ENCODE measurements at regions not wholly inside any gene's neighbourhood (a gene's known extent, or its start where the extent isn't known, plus 50 kb on each side); places are given as distances from the start of the nearest gene placed in this dataset.

DNA sequence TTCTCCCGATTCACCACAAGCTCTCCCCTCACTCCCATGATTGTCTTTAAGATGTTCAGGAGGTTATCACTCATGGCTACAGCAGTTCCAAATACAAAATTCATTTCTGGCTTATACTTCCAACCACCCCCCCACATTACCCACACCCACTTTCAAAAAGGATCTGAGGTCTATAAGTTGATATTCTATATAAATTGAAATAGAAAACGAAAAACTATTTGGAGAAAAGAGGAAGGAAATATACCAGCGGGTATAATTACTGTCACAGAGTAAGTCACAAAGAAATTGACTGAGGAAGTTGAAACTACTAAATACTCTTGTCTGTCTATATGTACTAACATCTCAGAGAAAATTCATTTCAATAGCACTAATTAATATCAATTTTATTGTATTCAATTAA, 112.7 kb upstream of the TNFAIP3 start (continued):
- TF ChIP-seq FOXJ3 (CRISPR knock-in tag; IDR thresholded peaks at IDR 0.05): no peak

DNA sequence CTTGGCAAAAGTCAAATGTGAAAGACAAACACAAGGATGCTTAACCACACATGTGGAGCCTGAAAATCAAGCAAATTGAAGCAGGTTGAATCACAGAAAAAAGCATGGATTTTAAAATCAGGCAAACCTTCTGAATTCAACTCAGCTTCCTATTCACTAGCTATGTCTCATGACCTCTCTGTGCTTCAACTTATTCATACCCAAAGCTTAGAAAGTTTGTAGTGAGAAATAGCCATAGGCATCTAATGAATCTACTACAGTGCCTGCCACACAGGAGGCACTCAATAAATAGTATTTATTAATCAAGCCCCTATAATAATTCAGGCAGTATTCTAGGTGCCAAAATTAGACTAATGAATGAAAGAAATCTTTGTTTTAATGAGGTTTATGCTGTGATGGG, 112.2 kb upstream of the TNFAIP3 start:
- no peak for DNase-seq
- Histone ChIP-seq H3F3A (replicated peaks; ENCODE audit: insufficient read depth) (no peaks in the 10 kb centered on the region), H3K4me3 (ENCODE audit: low read depth in 2 of 2, low read length in 1 of 2) (no peak overlapping the region), H4K20me1 (ENCODE audit: insufficient read depth) (no peaks in the 10 kb centered on the region), H3K4me2 (no peak overlapping the region), H3K4me1 (ENCODE audit: control insufficient read depth in 1 of 2, insufficient read depth in 2 of 2, low read depth in 1 of 2, low read length in 1 of 2) (no peaks in the 10 kb centered on the region), H2AFZ (ENCODE audit: low read depth) (no peak overlapping the region), H3K27ac (ENCODE audit: low read depth in 2 of 2, low read length in 1 of 2) (no peak overlapping the region), H3K9me3 (no peaks in the 10 kb centered on the region), H3K79me2 (ENCODE audit: insufficient read depth) (no peaks in the 10 kb centered on the region), H3K9ac (no peak overlapping the region), H3K9me2 (no peaks in the 10 kb centered on the region), H3K27me3 (ENCODE audit: insufficient read depth) (no peaks in the 10 kb centered on the region), H3K36me3 (replicated peaks in 1 of 2; ENCODE audit: control insufficient read depth in 1 of 2, insufficient read depth in 2 of 2, low read length in 1 of 2) (no peaks in the 10 kb centered on the region)
- POLR2A ChIA-PET: no interaction called here
- TF ChIP-seq RCOR1 (IDR thresholded peaks at IDR 0.05; ENCODE audit: low read length) (no peak), USF1 (IDR thresholded peaks at IDR 0.05; ENCODE audit: borderline replicate concordance, low read depth) (no peak), SMC3 (IDR thresholded peaks at IDR 0.05; ENCODE audit: low read depth, low read length) (no peak), NFIC (IDR thresholded peaks at IDR 0.05; ENCODE audit: borderline replicate concordance) (no peak), EP300 (IDR thresholded peaks at IDR 0.05; ENCODE audit: borderline replicate concordance in 1 of 2, low read depth in 1 of 2, low read length in 1 of 2) (no peak), TCF12 (IDR thresholded peaks at IDR 0.05) (no peak), REST (IDR thresholded peaks at IDR 0.05; ENCODE audit: low read depth, low read length) (no peak), TAF1 (IDR thresholded peaks at IDR 0.05; ENCODE audit: borderline replicate concordance, low read depth, low read length) (no peak), RFX5 (IDR thresholded peaks at IDR 0.05; ENCODE audit: low read length) (no peak), FOSL2 (IDR thresholded peaks at IDR 0.05; ENCODE audit: borderline replicate concordance, low read depth) (no peak), GATA2 (CRISPR knock-in tag; IDR thresholded peaks at IDR 0.05) (no peak), IRF3 (IDR thresholded peaks at IDR 0.05; ENCODE audit: low read depth, low read length) (no peak), FOXJ3 (CRISPR knock-in tag; IDR thresholded peaks at IDR 0.05) (no peak), JUND (IDR thresholded peaks at IDR 0.05) (no peak), USF2 (IDR thresholded peaks at IDR 0.05; ENCODE audit: borderline replicate concordance, low read depth, low read length) (no peak), POLR2AphosphoS5 (IDR thresholded peaks at IDR 0.05; ENCODE audit: low read depth, low read length) (no peak)
- TF ChIP-seq, protein P1, sequence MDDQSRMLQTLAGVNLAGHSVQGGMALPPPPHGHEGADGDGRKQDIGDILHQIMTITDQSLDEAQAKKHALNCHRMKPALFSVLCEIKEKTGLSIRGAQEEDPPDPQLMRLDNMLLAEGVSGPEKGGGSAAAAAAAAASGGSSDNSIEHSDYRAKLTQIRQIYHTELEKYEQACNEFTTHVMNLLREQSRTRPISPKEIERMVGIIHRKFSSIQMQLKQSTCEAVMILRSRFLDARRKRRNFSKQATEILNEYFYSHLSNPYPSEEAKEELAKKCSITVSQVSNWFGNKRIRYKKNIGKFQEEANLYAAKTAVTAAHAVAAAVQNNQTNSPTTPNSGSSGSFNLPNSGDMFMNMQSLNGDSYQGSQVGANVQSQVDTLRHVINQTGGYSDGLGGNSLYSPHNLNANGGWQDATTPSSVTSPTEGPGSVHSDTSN (IDR thresholded peaks at IDR 0.05): no peak
- TF ChIP-seq, protein P2, sequence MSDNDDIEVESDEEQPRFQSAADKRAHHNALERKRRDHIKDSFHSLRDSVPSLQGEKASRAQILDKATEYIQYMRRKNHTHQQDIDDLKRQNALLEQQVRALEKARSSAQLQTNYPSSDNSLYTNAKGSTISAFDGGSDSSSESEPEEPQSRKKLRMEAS (IDR thresholded peaks at IDR 0.05; ENCODE audit: low read depth): no peak
- CTCF ChIA-PET: interaction anchor here (0.7 to 1.2 kb wide), 2 partner anchors 47 to 361 kb away, joined by 3 read pairs; no protein-coding TSS in a partner anchor

Measured in SK-N-SH (cell line).